Femur (tissue), 1 donor: ENCODE measurements at regions not wholly inside any gene's neighbourhood (a gene's known extent, or its start where the extent isn't known, plus 50 kb on each side); places are given as distances from the start of the nearest gene placed in this dataset.

Experiments used
- DNase-seq: peaks from one replicate; pipeline ENCODE4 v3.0.0-alpha.2; 2017

GRCh38 chr10:65847436-65848230 is 1078.2 kb upstream of the LRRTM3 start:
- DNase-seq: no peak

GRCh38 chr10:65858841-65859240 is 1067.0 kb upstream of the LRRTM3 start:
- DNase-seq: no peak

- no peak for DNase-seq
Observed at GRCh38 chr10:65861249-65861648, 1064.6 kb upstream of the LRRTM3 start.
